Keratinocyte (primary cell): ENCODE measurements at regions not wholly inside any gene's neighbourhood (a gene's known extent, or its start where the extent isn't known, plus 50 kb on each side); places are given as distances from the start of the nearest gene placed in this dataset.

Source experiments
- DNase-seq: peaks from one replicate; pipeline ENCODE4 v3.0.0-alpha.2; 2011; ENCODE audit warnings: low read depth, missing footprints, low spot score
- FAIRE-seq: peaks from 2 replicates; lab custom pipeline; 2011; peaks lifted over from hg19 to GRCh38; lab: Jason Lieb, UNC
- H2AFZ ChIP-seq: 2 replicates; pipeline ENCODE4 v1.6.0; 2012; ENCODE audit warnings: low read length, control low read depth, inconsistent platforms; ENCODE audit not compliant: control insufficient read depth
- H3K27ac ChIP-seq: 2 replicates; pipeline ENCODE4 v1.5.1; 2011; ENCODE audit warnings: low read length; ENCODE audit not compliant: control insufficient read depth, insufficient read depth
- H3K27me3 ChIP-seq: 3 replicates; pipeline ENCODE4 v1.6.0; 2011; ENCODE audit warnings: low read length; ENCODE audit not compliant: control insufficient read depth, insufficient read depth; ENCODE audit errors: extremely low read depth
- H3K36me3 ChIP-seq, 2 experiments: 2 replicates in 1 of 2; 3 replicates in 1 of 2; pipeline ENCODE4 v1.5.1; 2011; ENCODE audit warnings: low read length in 2 of 2, mild to moderate bottlenecking in 1 of 2; ENCODE audit not compliant: control insufficient read depth in 2 of 2, insufficient read depth in 2 of 2; ENCODE audit errors: extremely low read depth in 1 of 2
- H3K4me1 ChIP-seq: 3 replicates; pipeline ENCODE4 v1.5.1; 2011; ENCODE audit warnings: low read length; ENCODE audit not compliant: control insufficient read depth, insufficient read depth; ENCODE audit errors: extremely low read depth
- H3K4me2 ChIP-seq: 3 replicates; pipeline ENCODE4 v1.6.0; 2011; ENCODE audit warnings: low read depth, low read length; ENCODE audit not compliant: control insufficient read depth, insufficient read depth; ENCODE audit errors: extremely low read depth
- H3K4me3 ChIP-seq, 3 experiments: fragments of 200-600 bp in 1 of 3; sonication (generic) in 1 of 3; 2 replicates in 2 of 3; 3 replicates in 1 of 3; pipeline ENCODE4 v1.5.1; 2011 to 2016; ENCODE audit warnings: low read length in 3 of 3, mild to moderate bottlenecking in 3 of 3, control low read depth in 2 of 3, inconsistent platforms in 1 of 3, low read depth in 1 of 3, mixed read lengths in 1 of 3, mixed run types in 1 of 3, moderate library complexity in 1 of 3; ENCODE audit not compliant: control insufficient read depth in 2 of 3, insufficient read depth in 2 of 3; ENCODE audit errors: extremely low read depth in 1 of 3
- H3K79me2 ChIP-seq: 2 replicates; pipeline ENCODE4 v1.6.0; 2012; ENCODE audit warnings: low read length; ENCODE audit not compliant: control insufficient read depth, insufficient read depth
- H3K9ac ChIP-seq: 3 replicates; pipeline ENCODE4 v1.6.0; 2011; ENCODE audit warnings: low read length; ENCODE audit not compliant: control insufficient read depth, insufficient read depth; ENCODE audit errors: extremely low read depth
- H3K9me1 ChIP-seq: 3 replicates; pipeline ENCODE4 v1.6.0; 2011; ENCODE audit warnings: low read length; ENCODE audit not compliant: control insufficient read depth, insufficient read depth; ENCODE audit errors: extremely low read depth
- H3K9me3 ChIP-seq: 2 replicates; pipeline ENCODE4 v1.5.1; 2012; ENCODE audit warnings: low read depth, low read length; ENCODE audit not compliant: control insufficient read depth
- H4K20me1 ChIP-seq: 3 replicates; pipeline ENCODE4 v1.6.0; 2011; ENCODE audit warnings: low read length; ENCODE audit not compliant: control insufficient read depth, insufficient read depth; ENCODE audit errors: extremely low read depth
- CTCF ChIP-seq, 3 experiments: IDR thresholded peaks in 1 of 3; conservative IDR thresholded peaks in 1 of 3; optimal IDR thresholded peaks in 1 of 3; 2 replicates in 2 of 3; 3 replicates in 1 of 3; pipeline versions ENCODE3 to v1.5.1; 2011; ENCODE audit warnings: low read length in 3 of 3, mild to moderate bottlenecking in 3 of 3, moderate library complexity in 2 of 3, control low read depth in 1 of 3, inconsistent platforms in 1 of 3; ENCODE audit not compliant: insufficient read depth in 2 of 3; ENCODE audit errors: extremely low read depth in 1 of 3
- EZH2 ChIP-seq: IDR thresholded peaks from one replicate; pipeline ENCODE4 v1.6.1; 2012; ENCODE audit warnings: inconsistent platforms, mild to moderate bottlenecking, low read length, moderate library complexity
- dilution Hi-C: fragments of 300-500 bp; cut with MboI; formaldehyde crosslinking; loops from one replicate; pipeline ENCODE4 v1.7.0; 2020; ENCODE audit warnings: low sequenced_read_pairs; ENCODE audit not compliant: extremely low pct_ligation_motif_present

- Histone ChIP-seq H3K4me1 (no peaks in the 10 kb centered on the region), H3K9ac (no peak overlapping the region), H3K79me2 (no peaks in the 10 kb centered on the region), H3K36me3 (no peaks in the 10 kb centered on the region), H3K4me3 (no peak overlapping the region), H4K20me1 (no peaks in the 10 kb centered on the region), H3K4me2 (no peak overlapping the region), H3K27ac (no peak overlapping the region), H3K27me3 (no peaks in the 10 kb centered on the region), H3K9me1 (no peaks in the 10 kb centered on the region), H2AFZ (no peak overlapping the region), H3K9me3 (no peaks in the 10 kb centered on the region)
- DNase-seq = no peak
- dilution Hi-C loops = no loop called here
- no peak for FAIRE-seq
- TF ChIP-seq EZH2 (no peak), CTCF (optimal IDR thresholded peaks at IDR 0.05 in 1 of 3, IDR thresholded peaks at IDR 0.05 in 1 of 3, conservative IDR thresholded peaks at IDR 0.05 in 1 of 3; ENCODE audit: extremely low read depth in 1 of 3, insufficient read depth in 2 of 3, low read length in 3 of 3) (no peak)
Measured at GRCh38 chrX:94742772-94743171, 1068.8 kb downstream of the FAM133A start.

- Histone ChIP-seq H3K9me1 (no peaks in the 10 kb centered on the region), H2AFZ (no peak overlapping the region), H3K27me3 (no peaks in the 10 kb centered on the region), H3K4me1 (no peaks in the 10 kb centered on the region), H3K4me3 (no peak overlapping the region), H3K36me3 (no peaks in the 10 kb centered on the region), H3K4me2 (no peak overlapping the region), H3K9ac (no peak overlapping the region), H3K9me3 (no peaks in the 10 kb centered on the region), H3K79me2 (no peaks in the 10 kb centered on the region), H4K20me1 (no peaks in the 10 kb centered on the region), H3K27ac (no peak overlapping the region)
- no peak for FAIRE-seq
- TF ChIP-seq CTCF (optimal IDR thresholded peaks at IDR 0.05 in 1 of 3, IDR thresholded peaks at IDR 0.05 in 1 of 3, conservative IDR thresholded peaks at IDR 0.05 in 1 of 3; ENCODE audit: extremely low read depth in 1 of 3, insufficient read depth in 2 of 3, low read length in 3 of 3) = no peak
- no peak for TF ChIP-seq EZH2
- DNase-seq = no peak
- dilution Hi-C loops = no loop called here
Measured at GRCh38 chrX:94743478-94743877, 1069.5 kb downstream of the FAM133A start.
